ENCODE measurements at regions not wholly inside any gene's neighbourhood (a gene's known extent, or its start where the extent isn't known, plus 50 kb on each side); places are given as distances from the start of the nearest gene placed in this dataset.
"Not testable (repeated sequence)": the region's sequence is repeated elsewhere in the genome, so short reads cannot be mapped to it uniquely, and the experiment has no call there.

DNA sequence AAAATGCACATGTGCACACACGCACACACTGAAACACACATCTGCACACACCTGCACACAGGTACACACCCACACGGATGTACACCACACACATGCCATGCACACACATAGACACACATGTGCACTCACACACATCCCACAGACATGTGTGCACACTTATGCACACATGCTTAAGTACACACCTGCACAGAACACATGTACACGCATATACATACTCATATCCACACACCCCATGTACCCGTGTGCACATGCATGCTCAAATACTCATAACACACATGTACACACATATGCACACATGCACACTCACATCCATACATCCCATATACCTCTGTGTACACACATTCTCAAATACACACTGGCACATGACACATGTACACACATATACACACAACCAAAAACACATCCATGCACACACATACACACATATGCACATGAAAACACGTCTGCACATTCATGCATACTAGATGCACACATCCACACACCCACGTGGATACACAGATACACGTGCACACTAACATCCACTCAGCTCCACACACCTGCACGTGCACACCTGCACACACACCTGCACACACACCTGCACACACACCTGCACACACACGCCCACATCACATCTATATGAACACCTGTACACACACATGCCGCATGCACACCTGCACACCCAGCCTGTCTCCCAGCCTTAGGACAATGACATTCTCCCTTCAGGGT is 336.7 kb downstream of the ADGRD1 start:
- no peak for DNase-seq

DNA sequence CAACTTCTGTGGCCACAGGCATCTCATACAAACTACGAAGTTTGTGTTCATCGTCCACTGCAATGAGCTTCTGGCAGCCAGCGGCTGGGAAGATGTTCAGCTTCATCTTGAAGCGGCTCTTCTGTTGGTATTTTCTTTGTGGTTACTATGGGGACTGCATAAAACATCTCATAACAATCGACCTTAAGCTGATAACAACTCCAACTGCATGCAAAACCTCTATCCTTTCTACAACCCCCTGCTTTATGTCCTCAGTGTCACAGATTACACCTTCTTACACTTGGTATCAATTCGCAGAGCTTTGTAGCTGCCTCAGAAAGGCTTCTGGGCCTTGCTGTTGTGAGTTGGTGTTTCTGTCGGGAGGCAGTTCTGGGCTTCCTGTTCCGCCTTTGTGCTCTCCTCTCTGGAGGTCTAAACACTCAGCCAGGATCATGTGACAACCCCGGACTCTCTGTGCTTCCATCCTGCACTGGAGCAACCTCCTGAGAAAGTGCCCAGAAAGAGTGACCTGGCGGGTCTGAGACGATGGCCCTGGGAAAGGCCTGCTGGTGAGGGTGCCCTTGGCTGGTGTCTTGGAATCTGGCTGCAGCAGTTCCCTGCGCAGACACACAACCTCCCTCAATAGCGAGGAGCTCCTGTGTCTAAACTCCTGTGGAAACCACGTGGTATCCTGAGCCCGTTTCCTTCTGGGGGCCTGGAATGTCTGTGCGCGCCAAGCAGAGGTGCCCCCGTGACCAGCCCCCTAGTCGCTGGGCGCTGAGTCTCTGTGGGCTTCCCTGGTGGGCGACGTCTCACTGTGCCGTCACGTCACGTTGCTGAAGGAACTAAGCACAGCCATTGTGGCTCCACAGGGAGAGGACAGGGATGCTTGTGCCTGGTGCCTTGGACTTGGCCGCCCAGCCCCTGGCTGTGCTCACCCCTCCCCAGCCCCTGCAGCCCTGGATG is 339.6 kb downstream of the ADGRD1 start:
- not testable (repeated sequence) for DNase-seq

DNA sequence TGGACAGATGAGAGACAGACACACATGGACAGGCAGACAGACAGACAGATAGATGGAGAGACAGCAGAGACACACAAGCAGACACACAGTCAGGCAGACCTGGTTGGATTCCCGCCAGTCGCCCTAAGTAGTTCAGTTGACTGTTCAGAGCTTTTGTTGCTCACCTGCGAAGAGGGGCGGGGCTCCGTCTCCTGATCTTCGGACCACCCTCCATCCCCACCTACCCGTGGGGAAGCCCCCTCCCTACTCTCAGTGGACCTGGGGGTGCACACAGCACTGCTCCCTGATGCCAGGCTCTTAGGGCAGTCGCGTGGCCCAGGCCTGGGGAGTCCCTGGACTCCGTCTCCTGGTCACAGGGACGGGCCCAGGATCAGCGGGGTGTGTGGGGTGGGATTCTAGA is 341.0 kb downstream of the ADGRD1 start:
- DNase-seq, result not testable (repeated sequence)

DNA sequence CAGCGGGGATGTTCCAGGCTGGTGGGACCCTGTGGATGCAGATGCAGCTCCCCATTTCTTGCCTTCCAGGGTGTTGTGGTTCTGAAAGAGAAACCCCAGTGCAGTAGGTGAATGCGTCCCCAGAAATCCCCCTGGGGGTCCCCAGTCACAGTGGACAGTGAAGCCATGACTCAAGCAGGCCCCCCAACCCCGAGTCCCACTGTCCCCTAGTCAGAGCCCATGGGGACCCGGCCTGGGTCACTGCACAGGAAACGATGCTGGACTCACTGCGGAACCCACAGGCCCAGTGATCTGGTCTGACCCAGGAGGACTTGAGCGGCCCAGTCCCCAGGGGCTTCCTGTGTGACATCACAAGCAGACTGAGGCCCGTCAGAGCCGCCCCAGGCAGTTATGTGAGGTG is 341.4 kb downstream of the ADGRD1 start:
- not testable (repeated sequence) for DNase-seq

DNA sequence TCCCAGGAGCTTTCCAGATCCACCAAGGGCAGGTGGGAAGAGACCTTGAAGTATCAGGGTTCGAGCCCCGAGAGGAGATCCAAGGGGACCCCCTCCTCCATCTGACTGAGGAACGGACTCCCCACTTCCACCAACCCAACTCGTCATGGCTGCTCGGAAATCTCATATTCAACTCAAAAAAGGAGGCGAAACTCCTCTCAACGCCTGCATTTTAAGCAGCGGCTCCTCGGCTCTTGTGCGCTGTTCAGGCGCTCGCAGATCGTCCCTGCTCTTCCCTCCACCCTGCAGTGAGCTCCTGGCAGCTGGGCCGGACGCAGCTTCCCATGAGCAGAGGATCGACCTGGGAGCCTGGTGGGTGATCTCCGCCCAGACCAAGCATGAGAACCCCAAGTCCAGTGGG is 341.9 kb downstream of the ADGRD1 start:
- not testable (repeated sequence) for DNase-seq

DNA sequence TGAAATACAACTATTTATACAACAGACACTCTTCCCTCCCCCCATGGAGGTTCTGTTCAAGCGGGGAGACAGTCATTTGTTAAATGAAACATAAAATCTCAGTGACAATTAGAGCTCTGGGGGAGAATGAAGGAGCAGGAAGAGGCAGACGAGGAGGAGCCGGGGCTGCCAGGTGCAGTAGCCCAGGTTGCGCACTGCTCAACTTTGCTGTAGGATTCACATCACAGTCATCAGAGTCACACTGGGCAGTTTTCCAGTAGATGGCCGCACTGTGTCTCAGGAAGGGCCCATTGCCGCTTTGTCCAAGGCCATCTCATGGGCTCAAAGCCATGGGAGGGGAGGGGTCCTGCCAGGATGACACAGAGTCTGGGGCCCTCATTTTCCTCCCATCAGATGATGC is 342.4 kb downstream of the ADGRD1 start:
- not testable (repeated sequence) for DNase-seq

DNA sequence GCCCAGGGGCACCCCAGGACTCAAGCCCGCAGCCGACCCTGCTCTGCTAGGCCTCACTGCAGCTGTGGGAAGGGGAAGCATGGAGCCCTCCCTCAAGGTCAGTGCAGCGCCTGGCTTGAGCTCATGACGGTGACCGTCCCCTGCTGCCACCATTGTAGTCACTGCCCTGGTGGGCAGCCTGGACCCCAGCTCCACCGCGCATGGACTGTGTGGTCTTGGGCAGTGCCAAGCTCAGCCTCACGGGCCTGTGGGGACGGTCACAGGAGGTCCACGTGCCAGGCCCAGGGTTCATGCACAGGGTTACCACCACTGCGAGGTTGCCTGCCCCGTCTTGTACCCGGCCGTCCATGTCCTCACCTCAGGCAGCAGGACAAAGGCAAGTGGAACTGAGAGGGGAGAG is 342.9 kb downstream of the ADGRD1 start:
- DNase-seq, result not testable (repeated sequence)

DNA sequence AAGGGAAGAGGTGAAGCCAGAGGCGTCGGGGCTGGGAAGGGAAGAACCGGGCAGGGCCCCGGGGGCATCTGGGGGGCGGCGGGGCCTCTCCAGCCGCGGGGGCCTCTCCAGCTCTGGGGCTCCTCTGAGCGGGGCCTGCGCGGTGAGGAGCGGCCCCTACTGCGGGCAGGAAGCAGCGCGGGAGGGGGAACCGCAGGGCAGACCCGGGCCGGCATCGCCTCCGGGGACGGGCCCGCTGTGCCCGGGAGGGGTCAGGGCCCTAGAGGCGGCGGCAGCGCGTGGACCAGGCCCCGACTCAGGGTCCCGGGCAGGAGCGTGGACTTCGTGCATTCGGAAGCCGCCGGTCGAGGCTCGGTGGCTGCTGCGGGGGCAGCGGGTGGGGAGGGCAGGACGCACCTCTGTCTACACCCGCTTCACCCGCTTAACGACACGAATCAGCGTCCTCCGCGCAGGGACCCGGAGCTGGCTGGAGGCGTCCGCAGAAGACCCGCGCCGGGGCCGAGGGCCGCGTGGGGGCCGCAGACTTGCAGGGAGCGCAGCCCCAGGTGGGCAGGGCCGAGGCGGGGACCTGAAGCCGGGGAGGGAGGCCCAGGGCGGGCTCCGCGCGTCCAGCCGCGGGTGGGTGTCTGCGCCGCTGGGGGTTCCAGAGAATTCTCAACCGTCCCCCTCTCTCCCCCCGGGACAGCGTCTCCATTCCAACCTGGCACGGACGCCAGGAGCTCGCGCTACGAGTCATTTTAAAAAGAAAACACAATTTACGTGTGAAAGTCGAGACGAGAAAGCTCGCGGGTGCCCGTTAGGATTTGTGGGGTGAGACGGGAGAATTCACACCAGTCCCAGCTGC is 345.0 kb downstream of the ADGRD1 start:
- not testable (repeated sequence) for DNase-seq

DNA sequence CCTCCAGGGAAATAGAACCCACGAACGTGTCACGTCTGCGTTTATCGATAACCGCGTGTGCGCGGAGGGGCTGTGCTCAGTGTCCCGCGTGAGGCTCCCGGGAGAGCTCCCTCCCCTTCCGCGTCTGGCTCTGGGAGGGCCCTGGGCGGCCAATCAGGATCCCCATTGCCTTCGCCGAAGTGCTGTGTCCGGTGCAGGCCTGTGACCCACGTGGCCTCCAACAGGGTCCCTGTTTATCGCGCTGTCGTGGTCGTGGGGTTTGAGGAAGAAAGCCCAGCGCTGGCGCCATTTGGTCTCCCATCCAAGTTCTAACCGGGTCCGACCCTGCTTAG is 345.6 kb downstream of the ADGRD1 start:
- DNase-seq, result not testable (repeated sequence)

DNA sequence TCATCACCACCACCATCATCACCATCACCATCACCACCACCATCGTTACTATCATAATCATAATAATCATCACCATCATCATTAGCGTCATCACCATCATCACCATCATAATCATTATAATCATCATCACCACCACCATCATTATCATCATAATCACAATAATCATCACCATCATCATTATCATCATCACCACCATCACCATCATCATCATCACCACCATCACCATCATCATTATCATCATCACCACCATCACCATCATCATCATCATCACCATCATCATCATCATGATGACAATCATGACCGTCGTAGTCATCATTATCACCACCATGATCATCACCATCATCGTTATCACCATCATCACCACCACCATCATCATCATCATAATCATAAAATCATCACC is 349.9 kb downstream of the ADGRD1 start:
- not testable (repeated sequence) for DNase-seq

DNA sequence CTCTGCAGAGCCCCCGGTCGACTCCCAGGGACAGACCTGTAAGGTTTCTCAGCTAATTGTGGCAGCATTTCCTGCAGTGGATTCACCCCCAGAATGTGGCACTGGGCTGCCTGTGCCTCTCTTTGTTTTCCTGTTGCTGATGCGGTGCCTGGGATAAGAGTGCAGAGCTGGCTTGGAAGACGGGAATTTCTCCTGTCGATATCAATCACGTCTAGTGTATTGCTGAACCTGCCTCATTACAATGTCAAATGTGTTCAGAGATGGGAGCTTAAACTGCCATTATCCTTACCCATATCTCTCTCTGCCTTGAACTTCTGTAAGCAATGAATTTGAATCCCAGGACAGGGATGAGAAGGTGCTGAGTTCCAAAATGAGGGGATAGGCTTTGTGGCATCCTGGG is 350.9 kb downstream of the ADGRD1 start:
- not testable (repeated sequence) for DNase-seq

DNA sequence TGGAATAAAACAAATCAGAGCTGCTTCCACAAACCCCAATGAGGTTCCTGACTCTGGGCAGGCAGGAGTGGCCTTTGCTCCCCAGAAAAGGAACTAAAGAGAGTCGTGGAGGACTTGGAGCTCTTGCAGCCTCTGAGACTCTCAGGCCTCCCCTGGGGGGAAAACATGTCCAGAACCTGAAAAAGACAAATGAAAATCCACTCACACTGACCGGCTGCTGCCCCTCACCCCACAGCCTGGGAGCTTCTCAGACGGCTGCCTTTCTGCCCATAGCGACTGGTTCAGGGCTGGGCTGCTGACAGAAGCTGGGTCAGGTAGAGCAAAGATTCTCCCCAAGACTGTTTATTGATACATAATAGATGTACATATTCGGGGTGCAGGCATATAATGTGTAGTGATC is 356.0 kb downstream of the ADGRD1 start:
- DNase-seq, result no peak

DNA sequence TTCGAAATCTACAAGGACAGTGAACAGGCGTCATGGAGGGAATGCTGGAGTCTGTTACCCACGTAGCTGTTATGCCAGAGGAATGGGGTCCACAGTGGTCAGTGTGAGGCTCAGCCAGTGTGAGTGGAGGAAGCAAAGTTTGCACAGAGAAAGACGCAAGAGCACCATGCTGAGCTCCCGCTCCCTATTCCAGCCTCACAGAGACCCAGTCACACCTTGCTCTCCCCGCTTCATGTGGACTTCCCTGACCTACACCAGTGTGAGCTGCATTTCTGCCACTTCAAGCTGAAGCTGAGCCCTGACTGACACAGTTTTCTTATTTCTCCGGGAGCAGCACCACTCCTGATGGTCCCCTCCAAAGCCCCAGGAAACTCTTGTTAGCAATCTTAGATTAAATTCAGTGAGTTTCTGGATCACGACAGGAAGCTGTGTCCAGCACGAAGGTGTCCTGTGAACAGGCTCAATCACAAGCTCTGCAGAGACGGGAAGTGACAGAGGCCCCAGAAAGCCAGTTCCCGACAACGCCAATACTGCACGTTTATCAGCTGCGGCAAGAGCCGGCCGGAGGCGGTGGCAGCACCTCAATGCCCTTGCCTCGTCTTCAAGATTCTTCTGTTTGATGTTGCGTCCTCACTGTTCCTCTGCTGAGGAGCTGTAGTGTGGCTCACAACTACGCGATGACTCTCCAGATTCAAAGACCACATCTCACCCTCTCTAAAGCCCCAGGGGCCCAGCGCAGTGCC is 356.7 kb downstream of the ADGRD1 start:
- not testable (repeated sequence) for DNase-seq

DNA sequence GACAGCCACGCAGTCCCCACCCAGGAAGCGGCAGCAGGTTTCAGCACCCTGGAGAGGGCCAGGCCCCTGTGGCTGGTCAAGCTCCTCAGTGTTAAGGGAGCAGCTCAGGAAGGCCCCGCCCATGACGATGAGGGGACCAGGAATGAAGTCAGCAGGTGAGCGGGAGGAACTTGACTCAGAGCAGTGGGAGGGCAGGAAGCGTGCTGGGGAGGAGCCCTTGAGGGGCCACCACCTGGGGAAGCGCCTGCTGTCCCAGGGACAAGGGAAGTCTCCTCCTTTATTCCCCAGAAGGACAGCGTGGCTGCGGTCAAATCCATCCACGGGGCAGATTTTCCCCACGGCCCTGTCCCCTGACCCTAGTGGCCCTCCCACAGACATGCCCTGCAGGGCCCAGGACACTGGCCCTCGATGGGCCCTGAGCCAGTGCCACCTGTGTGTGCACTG is 357.6 kb downstream of the ADGRD1 start:
- not testable (repeated sequence) for DNase-seq

DNA sequence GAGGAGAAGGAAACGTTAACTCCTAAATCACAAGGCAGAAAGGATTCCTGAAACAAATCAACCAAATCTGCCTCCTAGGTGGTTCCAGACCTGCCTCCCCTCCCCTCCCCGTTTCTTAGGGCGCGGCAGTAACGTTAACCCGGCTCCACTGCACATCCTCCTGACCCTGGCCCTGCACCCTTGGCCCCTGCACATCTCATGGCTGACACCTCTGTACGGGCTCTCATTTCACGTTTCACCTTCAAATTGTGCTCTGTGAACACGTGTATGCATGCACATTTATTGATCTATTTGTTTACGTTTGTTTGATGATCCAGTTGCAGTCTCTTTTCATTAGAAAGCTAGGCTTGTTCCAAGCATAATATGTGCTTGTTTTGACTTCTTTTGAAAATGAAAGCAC is 358.1 kb downstream of the ADGRD1 start:
- no peak for DNase-seq

DNA sequence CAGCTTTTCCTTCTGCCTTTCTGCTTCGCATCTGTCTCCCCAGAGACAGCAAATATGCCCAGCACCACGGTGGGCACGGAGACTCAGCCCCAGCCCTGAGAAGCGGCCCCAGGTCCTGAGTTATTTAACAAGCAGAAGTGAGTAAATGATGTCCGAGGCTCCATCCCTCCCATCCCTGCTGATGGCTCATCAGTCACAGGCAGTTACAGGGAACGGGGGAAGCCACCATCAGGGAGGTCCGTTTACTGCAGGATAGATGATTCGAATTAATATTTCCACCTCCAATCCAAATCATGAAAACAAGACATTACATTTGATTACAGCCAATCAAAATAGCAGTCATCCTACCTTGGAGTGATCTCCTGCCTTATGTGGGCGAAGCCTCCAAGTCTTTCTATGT is 358.7 kb downstream of the ADGRD1 start:
- not testable (repeated sequence) for DNase-seq

DNA sequence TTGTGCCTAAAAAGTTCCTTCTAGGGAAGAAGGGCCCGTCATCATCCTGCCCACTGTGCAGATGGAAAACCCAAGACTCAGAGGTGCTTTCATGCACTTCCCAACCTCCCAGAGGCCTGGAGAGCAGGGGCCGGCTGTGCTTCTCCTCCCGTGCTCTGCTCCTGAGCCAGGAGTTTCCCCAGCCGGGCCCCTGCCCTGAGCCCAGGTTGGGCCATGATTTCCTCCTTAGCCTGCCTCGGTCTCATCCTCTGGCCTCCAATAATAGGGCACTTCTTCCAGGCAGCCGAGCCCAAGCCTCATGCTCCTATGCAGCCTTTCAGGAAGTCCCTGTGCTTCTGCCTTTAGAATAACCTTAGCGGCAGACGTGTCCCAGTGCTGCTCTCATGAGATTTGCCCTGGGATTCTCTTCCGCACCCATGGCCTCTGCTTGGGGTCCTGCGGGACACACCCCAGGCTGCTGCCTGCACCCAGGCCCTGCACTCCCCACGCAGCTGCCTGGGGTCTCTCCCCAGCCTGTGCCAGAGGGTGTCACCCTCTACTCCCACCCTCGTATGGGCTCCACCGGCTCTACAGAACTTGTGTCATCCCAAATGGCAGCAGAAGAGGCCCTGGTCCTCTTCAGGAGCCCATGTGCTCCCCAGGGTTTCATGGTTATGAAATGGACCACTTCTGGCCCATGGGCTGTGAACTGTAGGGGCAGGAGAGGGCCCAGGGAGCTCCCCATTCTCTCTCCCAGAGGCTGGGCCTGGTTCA is 359.3 kb downstream of the ADGRD1 start:
- DNase-seq, result no peak

DNA sequence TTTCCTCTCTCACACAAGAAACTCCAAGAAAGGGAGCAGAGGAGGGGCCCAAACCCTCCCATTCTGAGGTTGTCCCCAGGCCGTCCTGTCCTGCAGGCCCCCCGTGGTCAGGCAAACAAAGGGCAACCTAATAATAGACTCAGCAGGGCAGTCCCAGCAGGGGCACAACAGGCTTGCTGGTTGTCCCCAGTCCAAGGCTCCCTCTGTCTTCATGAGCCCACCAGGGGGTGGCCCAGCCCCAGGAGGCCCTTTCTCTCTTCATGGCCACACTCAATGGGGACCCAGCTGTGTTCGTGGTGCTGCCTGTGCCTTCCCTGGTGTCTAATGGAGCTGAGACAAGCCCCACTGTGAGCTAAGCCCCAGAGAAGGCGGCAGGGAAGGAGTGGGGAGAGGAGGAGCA is 359.9 kb downstream of the ADGRD1 start:
- DNase-seq, result no peak

DNA sequence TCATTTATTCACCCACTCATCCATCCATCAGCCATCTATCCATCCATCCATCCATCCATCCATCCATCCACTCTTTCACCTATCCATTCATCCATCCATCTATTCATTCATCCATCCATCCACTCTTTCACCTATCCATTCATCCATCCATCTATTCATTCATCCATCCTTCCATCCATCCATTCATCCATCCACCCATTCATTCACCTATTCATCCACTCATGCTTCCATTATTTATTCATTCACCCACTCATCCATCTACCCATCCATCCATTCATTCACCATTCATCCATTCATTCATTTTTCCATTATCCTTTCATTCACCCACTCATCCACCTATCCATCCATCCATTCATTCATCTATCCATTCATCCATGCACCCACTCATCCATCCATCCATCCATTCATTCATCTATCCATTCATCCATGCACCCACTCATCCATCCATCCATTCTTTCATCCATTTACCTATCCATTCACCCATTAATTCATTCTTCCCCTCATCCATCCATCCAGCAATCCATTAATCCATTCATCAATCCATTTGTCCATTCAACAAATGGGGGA is 360.9 kb downstream of the ADGRD1 start:
- DNase-seq, result no peak

DNA sequence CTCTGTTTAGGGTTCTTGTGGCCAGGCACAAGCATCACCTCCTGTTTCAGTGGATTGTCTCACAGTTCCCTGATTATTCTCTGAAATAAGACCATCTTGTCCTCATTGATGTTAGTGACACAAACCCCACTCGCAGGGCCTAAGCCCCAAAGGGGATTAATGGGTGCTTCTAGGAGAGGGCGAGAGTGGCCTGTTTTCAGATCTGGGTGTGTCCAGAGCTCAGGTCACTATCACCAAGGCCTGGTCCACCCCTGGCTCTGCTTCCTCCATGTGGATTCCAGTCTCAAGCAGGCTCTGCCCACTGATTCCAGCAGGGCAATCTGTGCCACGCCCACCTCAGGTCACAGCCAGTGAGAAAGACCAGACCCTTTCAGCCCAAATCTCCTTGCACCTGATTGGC is 361.9 kb downstream of the ADGRD1 start:
- DNase-seq, result no peak

DNA sequence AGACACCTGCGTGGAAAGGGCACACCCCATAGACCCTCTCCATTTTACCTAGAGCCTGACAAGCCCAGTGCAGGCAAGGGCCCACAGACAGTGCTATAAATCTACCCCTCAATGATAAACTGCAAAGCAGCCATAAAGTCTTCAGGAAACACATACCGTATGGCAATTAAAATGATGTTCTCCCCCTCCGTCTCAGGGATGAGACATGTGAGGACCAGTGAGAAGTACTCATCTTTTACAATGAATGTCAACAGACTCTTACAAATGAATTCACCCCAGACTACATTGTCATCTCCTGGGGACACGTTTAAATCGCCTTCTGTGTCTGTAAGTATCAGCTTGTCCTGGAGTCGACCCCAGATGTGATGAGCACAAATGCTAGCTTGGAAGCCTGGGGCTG is 362.7 kb downstream of the ADGRD1 start:
- DNase-seq, result no peak
